Kasumi-1 (cell line): ENCODE measurements at regions not wholly inside any gene's neighbourhood (a gene's known extent, or its start where the extent isn't known, plus 50 kb on each side); places are given as distances from the start of the nearest gene placed in this dataset.
A peak's percentile ranks its signal among the peaks of the same experiment; 100 is the strongest.

Source experiments
- DNase-seq, 2 experiments: peaks; one replicate each; lab custom pipeline; 2025; lab: John Stamatoyannopoulos, UW

GRCh38 chr3:34783876-34784275 is 855.4 kb upstream of the ARPP21 start:
- DNase-seq: no peak

GRCh38 chr3:34793057-34793456 is 846.3 kb upstream of the ARPP21 start:
- DNase-seq: no peak

GRCh38 chr3:34807611-34808010 is 831.7 kb upstream of the ARPP21 start:
- DNase-seq: no peak

- DNase-seq: no peak
Observed at GRCh38 chr3:34808287-34808686, 831.0 kb upstream of the ARPP21 start.

GRCh38 chr3:34828847-34829246 is 810.5 kb upstream of the ARPP21 start:
- no peak for DNase-seq

- DNase-seq: no peak
Observed at GRCh38 chr3:34832865-34833508, 806.3 kb upstream of the ARPP21 start.

- DNase-seq: no peak
Observed at GRCh38 chr3:34837848-34838741, 801.2 kb upstream of the ARPP21 start.

- DNase-seq: no peak
Observed at GRCh38 chr3:34842706-34843480, 796.4 kb upstream of the ARPP21 start.

- no peak for DNase-seq
Observed at GRCh38 chr3:34844323-34844620, 795.1 kb upstream of the ARPP21 start.

- DNase-seq: no peak
Observed at GRCh38 chr3:34851137-34851536, 788.2 kb upstream of the ARPP21 start.

GRCh38 chr3:34852844-34853439 is 786.4 kb upstream of the ARPP21 start:
- DNase-seq: no peak

GRCh38 chr3:34856081-34856947 is 783.0 kb upstream of the ARPP21 start:
- peak; percentile 8 to 21 for DNase-seq

GRCh38 chr3:34858067-34858660 is 781.2 kb upstream of the ARPP21 start:
- no peak for DNase-seq

GRCh38 chr3:34859746-34860145 is 779.6 kb upstream of the ARPP21 start:
- no peak for DNase-seq

- DNase-seq: no peak
Observed at GRCh38 chr3:34862456-34862855, 776.9 kb upstream of the ARPP21 start.

- peak; percentile 20 to 30 for DNase-seq
Observed at GRCh38 chr3:34863485-34863884, 775.8 kb upstream of the ARPP21 start.

- DNase-seq: no peak
Observed at GRCh38 chr3:34864011-34864410, 775.3 kb upstream of the ARPP21 start.

GRCh38 chr3:34865346-34865745 is 774.0 kb upstream of the ARPP21 start:
- DNase-seq: no peak

- DNase-seq: no peak
Observed at GRCh38 chr3:34868935-34869334, 770.4 kb upstream of the ARPP21 start.

GRCh38 chr3:34869696-34870095 is 769.6 kb upstream of the ARPP21 start:
- DNase-seq: no peak

GRCh38 chr3:34872406-34872805 is 766.9 kb upstream of the ARPP21 start:
- DNase-seq: no peak
